NCI-H510A treated with DMSO at 0.1 percent for 48 hours (cell line): ENCODE measurements at regions not wholly inside any gene's neighbourhood (a gene's known extent, or its start where the extent isn't known, plus 50 kb on each side); places are given as distances from the start of the nearest gene placed in this dataset.
"Not testable (repeated sequence)": the region's sequence is repeated elsewhere in the genome, so short reads cannot be mapped to it uniquely, and the experiment has no call there.

Experiments used
- DNase-seq: peaks from one replicate; lab custom pipeline; 2025; lab: John Stamatoyannopoulos, UW

DNA sequence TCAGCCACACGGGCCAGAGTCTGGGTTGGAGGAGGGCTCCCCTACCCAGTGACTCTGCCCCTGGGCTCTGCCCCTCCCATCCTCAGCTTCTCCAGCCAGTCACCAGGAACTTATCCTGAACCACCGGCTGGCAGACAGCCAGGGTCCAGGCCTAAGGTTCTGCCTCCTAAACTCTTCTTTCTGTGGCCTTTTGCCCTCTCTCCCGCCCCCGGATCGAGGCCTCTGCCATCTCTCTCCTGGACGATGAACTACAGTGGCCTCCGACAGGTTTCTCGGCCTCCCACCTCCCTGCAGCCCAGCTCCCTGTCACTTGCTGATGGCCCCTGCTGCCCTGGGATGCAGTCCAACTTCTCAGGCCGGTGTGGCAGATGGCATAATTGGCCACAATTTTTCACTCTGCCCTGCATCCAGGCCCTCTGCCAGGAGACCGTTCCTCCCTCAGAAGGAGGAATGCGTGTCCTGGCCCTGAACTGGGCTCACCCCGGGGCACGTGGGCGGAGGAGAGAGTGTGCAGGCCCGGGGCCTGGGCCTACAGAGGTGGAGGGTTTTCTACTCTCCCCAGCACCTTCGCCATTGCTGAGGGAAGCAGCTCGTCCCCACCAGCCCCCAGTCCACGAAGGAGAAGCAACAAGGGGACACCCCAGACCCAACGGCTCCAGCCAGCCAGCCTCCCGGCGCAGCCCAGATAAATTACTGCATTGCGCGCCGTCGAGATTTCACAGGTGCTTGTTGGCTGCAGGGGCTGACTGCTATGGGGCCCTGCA, 81.9 kb upstream of the LRPAP1 start:
- DNase-seq, result no peak

DNA sequence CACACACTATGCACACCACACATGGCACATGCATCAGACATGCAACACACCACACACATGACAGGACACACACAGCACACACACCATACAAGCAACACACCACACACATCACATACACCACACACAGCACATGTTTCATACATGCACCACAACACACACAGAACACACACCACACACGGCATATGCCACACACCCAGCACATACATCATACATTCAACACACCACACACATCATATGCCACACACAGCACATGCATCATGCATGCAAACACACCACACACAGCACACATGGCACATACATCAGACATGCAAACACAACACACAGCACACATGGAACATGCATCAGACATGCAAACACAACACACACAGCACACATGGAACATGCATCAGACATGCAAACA, 80.7 kb upstream of the LRPAP1 start:
- no peak for DNase-seq

DNA sequence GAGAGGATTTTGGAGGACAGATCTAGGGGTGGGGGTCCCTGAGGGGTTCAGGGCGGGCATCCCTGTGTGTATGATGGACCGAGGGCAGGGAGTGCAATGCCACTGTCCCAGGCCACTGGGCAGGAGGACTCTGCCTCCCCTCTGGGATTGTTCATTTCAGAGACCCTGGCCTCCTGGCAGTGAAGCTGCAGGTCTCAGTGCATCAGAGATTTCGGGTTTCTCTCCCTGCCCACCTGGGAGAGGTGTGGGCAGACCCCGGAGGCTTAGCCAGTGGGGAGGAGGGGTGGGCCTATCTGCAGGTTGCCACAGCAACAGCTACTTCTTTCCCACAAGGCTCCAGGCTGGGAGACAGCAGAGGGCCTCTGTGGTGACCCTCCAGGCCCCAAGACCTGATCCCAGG, 80.1 kb upstream of the LRPAP1 start:
- no peak for DNase-seq

DNA sequence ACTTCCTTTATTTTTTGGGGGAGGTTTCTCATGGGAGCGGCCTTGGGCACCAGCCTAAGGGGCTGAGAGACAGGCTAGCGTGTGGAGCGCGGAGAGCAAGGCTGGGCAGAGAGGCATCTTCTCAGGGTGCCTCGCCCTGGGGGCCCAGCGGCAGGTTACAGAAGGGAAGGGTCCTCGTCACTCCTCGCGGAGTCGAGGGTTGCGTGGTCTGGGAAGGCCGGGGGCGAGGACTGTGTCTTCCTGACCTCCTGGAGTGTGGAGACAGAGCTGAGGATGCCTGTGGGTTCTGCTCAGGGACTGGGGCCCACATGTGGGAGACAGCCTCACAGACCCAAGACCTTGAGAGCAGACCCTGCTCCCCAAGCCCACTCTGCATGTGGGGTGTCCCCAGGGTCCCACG, 79.6 kb upstream of the LRPAP1 start:
- no peak for DNase-seq

DNA sequence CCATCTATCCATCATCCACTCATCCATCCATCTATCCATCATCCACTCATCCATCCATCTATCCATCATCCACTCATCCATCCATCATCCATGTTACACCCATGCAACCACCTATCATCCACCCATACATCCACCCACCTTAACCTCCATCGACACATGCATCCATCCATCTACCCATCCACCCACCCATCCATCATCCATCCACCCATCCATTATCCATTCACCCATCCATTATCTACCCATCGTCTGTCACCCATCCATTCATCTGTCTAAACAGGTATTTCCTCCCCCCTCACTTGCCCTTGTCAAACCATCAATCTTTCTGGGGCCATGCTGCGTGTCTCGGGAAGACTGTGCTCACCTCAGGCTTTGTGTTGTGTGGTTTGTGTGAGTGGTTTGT, 78.6 kb upstream of the LRPAP1 start:
- DNase-seq, result not testable (repeated sequence)

DNA sequence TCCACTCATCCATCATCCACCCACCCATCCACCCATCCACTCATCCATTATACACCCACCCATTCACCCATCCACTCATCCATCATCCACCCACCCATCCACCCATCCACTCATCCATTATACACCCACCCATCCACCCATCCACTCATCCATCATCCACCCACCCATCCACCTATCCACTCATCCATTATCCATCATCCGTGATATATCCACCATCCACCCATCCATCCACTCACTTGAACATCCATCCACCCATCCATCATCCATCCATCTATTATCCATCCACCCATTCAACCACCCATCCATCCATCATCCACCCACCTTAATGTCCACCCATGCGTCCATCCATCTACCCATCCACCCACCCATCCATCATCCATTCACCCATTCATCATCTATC, 77.7 kb upstream of the LRPAP1 start:
- DNase-seq, result not testable (repeated sequence)

DNA sequence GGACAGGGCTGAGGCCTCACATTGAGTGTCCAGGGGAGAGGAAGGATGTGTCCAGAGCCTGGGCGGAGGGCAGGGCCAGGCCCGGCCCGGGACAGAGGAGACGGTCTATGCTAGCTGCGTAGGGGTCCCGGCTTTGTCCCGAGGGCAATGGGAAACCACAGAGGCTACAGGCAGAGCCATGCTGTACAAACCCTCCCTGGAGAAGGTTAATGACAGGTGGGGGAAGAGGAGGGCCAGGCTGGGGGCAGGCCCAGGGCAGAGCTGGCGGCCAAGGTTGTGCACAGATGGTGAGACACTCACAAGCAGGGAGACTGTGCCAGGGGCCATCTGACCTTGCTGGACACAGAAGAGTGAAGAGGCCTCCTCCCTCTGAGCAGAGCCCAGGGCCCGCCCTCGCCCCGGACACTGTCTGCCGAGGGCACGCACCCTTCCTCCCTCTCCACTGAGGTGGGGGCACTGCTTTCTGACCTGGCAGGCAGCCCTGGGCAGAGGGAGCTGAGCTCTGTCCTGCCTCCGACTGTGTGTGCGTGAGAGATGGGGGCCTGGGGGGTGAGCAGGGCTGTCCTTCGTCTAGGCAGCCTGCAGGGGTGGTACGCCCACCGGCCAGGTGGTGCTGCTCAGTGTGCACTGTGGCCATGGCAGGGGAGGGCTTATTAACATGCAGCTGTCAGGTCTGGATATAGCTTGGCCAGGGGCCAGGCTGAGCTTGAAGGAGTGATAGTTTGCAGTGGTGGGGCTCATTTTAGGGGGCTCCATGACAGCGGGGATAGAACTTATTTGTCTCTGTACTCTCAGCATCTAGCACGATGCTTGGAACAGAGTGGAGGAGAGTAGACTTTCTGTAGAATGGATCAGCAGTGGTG, 75.7 kb upstream of the LRPAP1 start:
- no peak for DNase-seq

DNA sequence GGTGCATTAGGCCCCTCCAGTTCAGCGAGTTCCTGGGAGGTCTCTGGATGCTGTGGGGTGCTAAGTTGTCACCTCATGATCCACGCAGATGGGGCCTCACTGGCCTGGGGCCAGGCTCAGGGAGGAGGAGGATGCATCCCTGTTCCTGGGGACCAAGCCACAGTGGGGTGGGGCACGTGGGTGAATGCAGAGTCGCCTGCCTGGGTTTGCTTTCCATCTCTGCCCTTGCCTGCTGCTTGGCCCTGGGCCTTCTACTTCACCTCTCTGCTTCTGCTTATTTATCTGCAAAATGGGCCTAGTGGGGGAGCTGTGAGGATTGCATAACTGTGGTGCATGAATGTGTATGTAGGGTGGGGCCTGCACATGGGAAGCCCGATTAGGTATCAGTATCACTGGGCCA, 74.6 kb upstream of the LRPAP1 start:
- not testable (repeated sequence) for DNase-seq

DNA sequence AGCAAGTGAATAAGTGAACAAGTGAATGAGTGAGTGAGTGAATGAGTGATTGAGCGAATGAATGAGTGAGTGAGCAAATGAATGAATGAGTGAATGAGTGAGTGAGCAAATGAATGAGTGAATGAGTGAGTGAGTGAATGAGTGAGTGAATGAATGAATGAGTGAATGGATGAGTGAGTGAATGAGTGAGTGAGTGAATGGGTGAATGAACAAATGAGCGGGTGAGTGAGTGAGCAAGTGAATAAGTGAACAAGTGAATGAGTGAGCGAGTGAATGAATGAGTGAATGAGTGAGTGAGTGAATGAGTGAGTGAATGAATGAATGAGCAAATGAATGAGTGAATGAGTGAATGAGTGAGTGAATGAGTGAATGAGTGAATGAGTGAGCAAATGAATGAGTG, 74.0 kb upstream of the LRPAP1 start:
- DNase-seq, result not testable (repeated sequence)

DNA sequence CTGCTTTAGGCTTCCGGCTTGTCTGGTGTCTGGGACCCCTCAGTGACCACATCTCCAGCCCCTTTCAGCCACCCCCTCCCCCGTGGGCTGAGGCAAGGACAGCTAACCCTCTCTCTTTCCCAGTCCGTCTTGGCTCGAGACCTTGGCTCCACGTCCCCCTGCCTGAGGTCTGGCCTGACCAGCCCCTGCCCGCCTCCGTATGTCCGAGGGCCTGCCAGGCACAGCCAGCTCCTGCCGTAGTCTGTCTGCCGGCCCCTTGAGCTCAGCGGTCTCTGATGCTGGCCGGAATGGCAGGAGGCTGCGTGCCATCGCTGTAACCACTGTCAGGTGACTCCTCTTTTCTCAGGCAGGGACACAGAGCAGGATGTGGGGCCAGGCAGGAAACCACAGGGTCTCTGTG, 73.3 kb upstream of the LRPAP1 start:
- DNase-seq, result no peak

DNA sequence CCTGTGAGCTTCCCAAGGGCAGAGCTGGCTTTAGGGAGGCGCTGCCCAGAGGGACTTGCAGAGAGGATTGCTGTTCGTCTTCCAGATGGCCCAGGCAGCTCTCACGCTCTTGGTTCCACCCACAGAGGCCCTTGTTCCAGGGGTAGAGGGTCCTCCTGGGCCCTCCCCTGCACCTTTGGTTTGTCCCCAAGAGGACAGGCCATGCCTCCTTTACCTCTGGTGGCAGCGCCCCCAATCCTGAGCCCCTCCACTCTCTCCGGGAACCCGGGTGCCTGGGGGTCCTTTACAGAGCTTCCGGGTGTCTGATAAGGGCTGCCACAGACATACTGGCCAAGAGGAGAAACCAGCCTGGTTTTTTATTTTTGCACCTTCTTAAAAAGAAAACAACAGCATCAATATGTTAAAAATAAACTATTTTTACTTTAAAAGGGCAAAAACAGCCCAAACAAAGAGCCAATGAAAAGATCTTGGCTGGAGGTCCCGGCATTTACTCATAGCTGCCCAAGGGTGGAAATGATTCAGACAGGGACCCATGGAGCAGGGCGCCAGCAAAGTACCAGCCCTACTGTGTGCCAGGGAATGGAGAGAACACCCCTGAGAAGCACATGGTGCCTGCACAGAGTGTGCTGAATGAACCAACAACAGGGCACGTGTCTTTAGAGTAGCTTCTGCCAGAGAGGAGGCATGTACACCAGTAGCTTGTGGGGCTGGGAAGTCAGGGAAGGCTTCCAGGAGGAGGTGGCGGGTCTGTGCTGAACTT, 70.8 kb upstream of the LRPAP1 start:
- not testable (repeated sequence) for DNase-seq

DNA sequence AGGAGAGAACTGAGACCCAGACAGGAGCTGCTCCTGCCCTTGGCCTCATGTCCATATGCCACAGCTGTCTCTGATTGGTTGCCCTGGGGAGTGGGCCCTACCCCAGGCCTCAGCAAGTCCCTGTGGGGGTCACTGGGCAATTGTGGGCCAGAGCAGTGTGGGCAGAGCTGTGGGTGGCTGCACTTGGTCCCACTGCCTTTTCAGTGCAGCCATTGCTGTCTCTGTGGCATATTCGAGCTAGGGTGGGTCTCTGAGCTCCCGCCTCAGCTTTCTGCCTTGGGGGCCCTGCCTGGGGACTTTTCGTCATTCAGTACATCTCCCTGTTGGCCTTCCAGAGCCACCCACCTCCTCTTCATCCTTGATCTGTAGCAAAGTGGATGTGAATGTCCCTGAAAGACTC, 69.8 kb upstream of the LRPAP1 start:
- DNase-seq, result no peak

DNA sequence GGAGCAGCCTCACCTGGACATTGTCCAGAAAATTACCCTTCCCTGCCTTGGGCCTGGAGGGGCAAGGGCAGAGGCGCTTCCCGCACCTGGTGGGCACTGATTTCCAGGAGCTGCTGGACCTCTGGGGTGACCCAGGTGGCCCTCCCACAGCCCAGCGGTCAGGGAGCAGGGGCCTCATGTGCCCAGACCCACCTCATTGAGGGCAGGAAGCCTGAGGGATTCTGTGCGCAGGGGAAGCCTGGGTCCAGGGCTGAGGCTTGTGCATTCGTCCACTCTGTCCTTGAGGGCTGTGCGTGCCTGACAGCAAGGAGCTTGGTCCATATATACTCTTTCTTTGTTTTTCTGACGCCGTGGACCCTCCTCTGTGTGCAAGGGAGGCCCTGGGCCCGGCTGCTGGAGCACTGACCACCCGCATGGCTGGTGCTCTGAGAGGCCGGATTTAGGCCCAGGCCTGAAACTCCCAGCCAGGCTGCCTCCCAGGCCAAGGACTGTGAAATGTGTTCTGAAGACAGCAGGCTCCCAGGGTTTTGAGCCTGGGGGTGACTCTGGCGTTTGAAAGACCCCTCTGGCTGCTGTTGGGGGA, 69.0 kb upstream of the LRPAP1 start:
- DNase-seq, result not testable (repeated sequence)

DNA sequence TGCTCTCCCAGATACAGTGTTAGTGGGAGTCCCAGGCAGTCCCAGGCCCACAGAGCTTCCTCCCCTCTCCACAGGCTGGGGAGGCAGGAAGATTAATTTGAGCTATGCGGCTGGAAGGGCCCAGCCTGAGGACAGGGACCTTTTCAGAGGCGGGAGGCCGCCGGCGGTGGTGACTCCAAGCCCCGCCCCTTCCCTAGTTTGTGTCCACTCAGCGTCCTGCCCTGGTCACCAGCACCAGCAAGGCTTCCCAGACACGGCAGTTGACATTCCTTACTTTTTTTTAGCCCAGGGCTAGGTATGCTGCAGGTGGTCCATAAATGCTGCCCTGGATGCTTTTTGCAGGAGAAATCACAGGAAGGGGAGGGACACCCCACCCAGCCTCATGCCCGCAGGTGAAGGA, 67.7 kb upstream of the LRPAP1 start:
- DNase-seq, result no peak

DNA sequence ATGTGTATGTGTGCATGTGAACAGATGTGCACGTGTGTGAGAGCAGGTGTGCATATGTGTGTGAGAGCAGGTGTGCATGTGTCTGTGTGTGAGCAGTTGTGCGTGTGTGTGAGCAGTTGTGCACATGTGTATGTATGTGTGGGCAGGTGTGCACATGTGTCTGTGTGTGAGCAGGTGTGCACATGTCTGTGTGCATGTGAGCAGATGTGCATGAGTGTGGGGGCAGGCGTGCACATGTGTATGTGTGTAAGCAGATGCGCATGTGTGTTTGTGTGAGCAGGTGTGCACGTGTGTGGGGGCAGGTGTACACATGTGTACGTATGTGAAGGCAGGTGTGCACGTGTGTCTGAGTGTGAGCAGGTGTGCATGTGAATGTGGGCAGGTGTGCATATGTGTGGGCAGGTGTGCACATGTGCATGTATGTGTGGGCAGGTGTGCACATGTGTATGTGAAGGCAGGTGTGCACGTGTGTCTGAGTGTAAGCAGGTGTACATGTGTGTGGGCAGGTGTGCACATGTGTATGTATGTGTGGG, 66.5 kb upstream of the LRPAP1 start:
- DNase-seq, result no peak

DNA sequence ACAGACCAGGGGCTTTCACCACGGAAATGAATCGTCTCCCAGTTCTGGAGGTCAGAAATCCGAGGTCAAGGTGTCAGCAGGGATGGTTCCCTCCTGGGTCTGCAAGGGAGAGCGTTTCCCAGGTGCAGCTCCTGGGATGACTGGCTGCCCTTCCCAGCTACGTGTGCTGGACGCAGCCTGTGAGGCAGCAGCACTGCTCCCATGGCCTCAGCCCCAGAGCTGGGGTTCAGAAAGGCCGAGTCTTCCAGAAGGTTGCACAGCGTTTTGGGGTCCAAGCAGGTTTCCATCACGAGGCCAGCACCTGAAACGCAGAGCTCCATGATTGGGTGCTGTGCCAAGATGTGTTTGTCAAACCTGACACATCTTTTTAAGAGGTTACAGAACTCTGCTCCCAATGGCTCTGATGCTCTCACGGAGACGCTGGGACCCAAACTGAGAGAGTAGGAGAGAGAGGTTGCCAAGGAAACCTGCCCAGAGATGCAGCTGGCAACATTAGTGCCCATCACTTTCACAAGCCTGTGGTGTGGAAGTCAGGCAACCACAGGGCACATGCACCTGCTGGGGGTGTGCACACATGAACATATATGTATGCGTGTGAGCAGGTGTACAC, 65.8 kb upstream of the LRPAP1 start:
- not testable (repeated sequence) for DNase-seq

DNA sequence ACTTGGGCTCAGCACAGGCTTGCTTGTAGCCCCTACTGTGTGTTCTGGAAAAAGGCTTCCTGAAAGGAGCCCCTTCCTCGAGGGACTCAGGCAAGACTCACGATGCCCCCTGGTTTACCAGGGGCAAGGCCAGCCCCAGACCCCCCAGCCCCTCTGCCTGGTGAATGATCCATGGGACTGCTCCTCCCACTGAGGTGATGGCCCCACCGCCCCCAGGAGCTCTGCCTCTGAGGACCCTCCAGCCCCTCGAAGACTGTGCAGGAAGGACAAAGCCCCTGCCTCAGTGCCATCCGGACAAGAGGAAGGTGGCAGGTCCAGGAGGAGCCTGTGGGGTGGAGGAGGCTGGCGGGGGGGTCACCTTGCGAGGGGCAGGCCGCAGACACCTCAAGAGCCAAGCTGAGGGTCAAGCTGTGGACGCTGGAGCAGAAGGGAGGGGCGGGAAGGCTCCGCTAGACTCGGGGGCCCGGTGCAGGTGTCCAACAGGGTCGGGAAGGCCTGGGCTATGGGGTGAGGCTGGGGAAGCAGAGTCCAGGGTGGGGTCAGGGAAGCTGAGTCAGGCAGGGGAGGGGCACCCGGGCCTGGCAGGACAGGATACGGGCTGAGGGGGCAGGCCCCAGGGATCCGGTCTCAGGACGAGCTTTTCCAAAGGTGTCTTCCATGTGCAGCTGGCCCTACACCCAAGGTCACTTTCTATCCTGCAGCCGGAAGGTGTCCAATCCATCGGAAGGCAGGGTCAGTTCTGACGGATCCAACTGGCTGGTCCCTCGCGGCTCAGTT, 64.9 kb upstream of the LRPAP1 start:
- not testable (repeated sequence) for DNase-seq

DNA sequence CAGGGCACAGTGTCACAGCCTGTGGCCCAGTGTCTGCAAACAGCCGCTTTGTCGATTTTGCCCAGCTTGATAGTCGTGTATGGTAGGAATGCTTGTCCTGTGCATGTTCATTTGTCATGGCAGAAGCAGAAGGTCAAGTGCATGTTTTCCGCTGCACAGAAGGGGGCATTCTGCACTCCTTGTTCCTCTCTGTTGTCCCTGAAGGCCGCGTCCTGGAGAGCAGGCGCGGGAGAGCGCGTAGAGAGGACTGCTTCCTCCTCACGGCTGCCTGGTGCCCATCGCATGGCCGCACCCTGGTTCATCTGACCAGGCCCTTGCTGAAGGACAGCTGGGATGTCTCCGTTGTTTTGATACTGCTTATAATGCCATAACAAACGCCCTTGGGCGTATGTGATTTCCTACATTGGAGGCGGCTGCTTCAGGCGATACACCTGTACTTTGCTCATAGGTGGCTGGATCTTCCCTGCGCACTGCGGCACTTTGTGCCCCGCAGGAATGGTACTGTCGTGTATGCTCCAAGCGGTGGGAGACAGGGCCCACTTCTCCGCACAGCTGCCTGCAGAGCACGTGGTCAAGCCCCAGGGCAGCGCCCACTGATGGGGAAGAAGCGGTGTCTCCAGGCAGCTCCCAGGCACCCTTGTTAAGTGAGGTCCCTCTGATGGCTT, 63.5 kb upstream of the LRPAP1 start:
- DNase-seq, result not testable (repeated sequence)

DNA sequence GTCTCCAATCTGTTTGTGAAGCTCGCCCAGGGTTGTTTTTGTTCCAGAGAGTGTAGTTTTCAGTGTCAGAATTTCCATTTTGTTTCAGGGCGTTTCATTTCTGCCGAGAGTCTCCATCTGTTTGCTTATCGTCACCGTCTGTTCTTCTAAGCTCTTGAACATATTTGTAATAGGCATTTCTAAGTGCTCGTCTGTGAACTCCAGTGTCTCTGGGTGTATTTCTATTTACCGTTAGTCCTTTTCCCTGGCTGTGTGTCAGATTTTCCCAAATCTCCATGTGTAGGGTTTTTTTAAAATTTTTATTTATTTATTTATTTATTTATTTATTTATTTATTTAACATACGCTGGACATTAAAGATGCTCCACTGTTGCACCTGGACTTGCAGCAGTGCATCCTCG, 62.5 kb upstream of the LRPAP1 start:
- DNase-seq, result not testable (repeated sequence)
